Endothelial cell of umbilical vein (primary cell): ENCODE measurements at regions not wholly inside any gene's neighbourhood (a gene's known extent, or its start where the extent isn't known, plus 50 kb on each side); places are given as distances from the start of the nearest gene placed in this dataset.

Experiments used
- BruUV-seq: library from RNA; stranded (reverse); fragments of 400-500 nt; replicated peaks from 2 replicates; lab custom pipeline; 2021; lab: Mats Ljungman, UMichigan
- CTCF ChIA-PET: fragments of 300-600, 350-600 bp; sonication (Branson Sonifier 250); formaldehyde crosslinking; loops from one replicate; lab custom pipeline; 2021; ENCODE audit warnings: antibody characterized with exemption, inconsistent platforms; lab: Charles Lee
- POLR2A ChIA-PET: fragments of 300-600, 350-600 bp; sonication (Branson Sonifier 250); formaldehyde crosslinking; loops from one replicate; lab custom pipeline; 2021; ENCODE audit warnings: antibody characterized with exemption, inconsistent platforms; lab: Charles Lee
- DNase-seq: peaks from one replicate; pipeline ENCODE4 v3.0.0-alpha.2; 2011; ENCODE audit warnings: low read depth, low spot score
- FAIRE-seq: peaks from 2 replicates; lab custom pipeline; 2011; peaks lifted over from hg19 to GRCh38; lab: Jason Lieb, UNC
- H2AFZ ChIP-seq: 2 replicates; pipeline ENCODE4 v1.6.0; 2012; ENCODE audit warnings: low read depth, low read length, control low read depth, inconsistent platforms
- H3K27ac ChIP-seq: 2 replicates; pipeline ENCODE4 v1.5.1; 2011; ENCODE audit warnings: low read depth, mild to moderate bottlenecking, control low read depth, low read length, moderate library complexity; ENCODE audit not compliant: insufficient read depth
- H3K27me3 ChIP-seq, 2 experiments: 2 replicates each; pipeline versions ENCODE4 v1.6.0 to v1.6.1; 2011; ENCODE audit warnings: low read length in 2 of 2, mixed read lengths in 1 of 2; ENCODE audit not compliant: control insufficient read depth in 2 of 2, insufficient read depth in 2 of 2
- H3K36me3 ChIP-seq, 2 experiments: 2 replicates in 1 of 2; 3 replicates in 1 of 2; pipeline ENCODE4 v1.5.1; 2011; ENCODE audit warnings: low read length in 2 of 2, mild to moderate bottlenecking in 1 of 2, moderate library complexity in 1 of 2; ENCODE audit not compliant: control insufficient read depth in 2 of 2, insufficient read depth in 2 of 2; ENCODE audit errors: extremely low read depth in 1 of 2
- H3K4me1 ChIP-seq: 3 replicates; pipeline ENCODE4 v1.5.1; 2011; ENCODE audit warnings: mild to moderate bottlenecking, low read length; ENCODE audit not compliant: control insufficient read depth, insufficient read depth; ENCODE audit errors: extremely low read depth
- H3K4me2 ChIP-seq: 2 replicates; pipeline ENCODE4 v1.6.1; 2011; ENCODE audit warnings: low read length, control low read depth, mixed read lengths; ENCODE audit not compliant: insufficient read depth
- H3K4me3 ChIP-seq, 3 experiments: fragments of 200-600 bp in 1 of 3; sonication (generic), shearing (Covaris generic) in 1 of 3; replicated peaks in 1 of 3; 2 replicates each; pipeline ENCODE4 v1.5.1; 2011 to 2016; ENCODE audit warnings: control low read depth in 3 of 3, low read length in 3 of 3, mild to moderate bottlenecking in 2 of 3, inconsistent platforms in 1 of 3, low read depth in 1 of 3, moderate library complexity in 1 of 3; ENCODE audit not compliant: insufficient read depth in 1 of 3
- H3K79me2 ChIP-seq: 2 replicates; pipeline ENCODE4 v1.6.0; 2012; ENCODE audit warnings: low read length, inconsistent platforms; ENCODE audit not compliant: control insufficient read depth, insufficient read depth
- H3K9ac ChIP-seq: replicated peaks from 2 replicates; pipeline ENCODE3; 2011; ENCODE audit warnings: low read length, control low read depth; ENCODE audit not compliant: insufficient read depth; ENCODE audit errors: extremely low read depth
- H3K9me1 ChIP-seq: replicated peaks from 3 replicates; pipeline ENCODE4 v1.6.0; 2011; ENCODE audit warnings: mild to moderate bottlenecking, low read length; ENCODE audit not compliant: control insufficient read depth, insufficient read depth; ENCODE audit errors: extremely low read depth
- H3K9me3 ChIP-seq: replicated peaks from 2 replicates; pipeline ENCODE4 v1.5.1; 2012; ENCODE audit warnings: low read length, inconsistent platforms; ENCODE audit not compliant: control insufficient read depth, insufficient read depth
- H4K20me1 ChIP-seq: replicated peaks from 2 replicates; pipeline ENCODE3; 2011; ENCODE audit warnings: mild to moderate bottlenecking, low read length; ENCODE audit not compliant: control insufficient read depth, insufficient read depth; ENCODE audit errors: extremely low read depth
- FOS ChIP-seq: IDR thresholded peaks from 2 replicates; pipeline ENCODE4 v1.6.1; 2011; ENCODE audit warnings: mild to moderate bottlenecking, low read length, moderate library complexity, borderline replicate concordance; ENCODE audit not compliant: insufficient read depth
- GATA2 ChIP-seq: IDR thresholded peaks from 2 replicates; pipeline ENCODE4 v1.7.0; 2011; ENCODE audit warnings: low read depth, mild to moderate bottlenecking, moderate library complexity, mixed read lengths, low read length; ENCODE audit not compliant: insufficient read length, insufficient read depth
- JUN ChIP-seq: IDR thresholded peaks from 2 replicates; pipeline ENCODE4 v1.6.1; 2011; ENCODE audit warnings: borderline replicate concordance, low read depth; ENCODE audit not compliant: insufficient read length, insufficient read depth
- POLR2AphosphoS5 ChIP-seq: IDR thresholded peaks from 2 replicates; pipeline ENCODE4 v1.6.1; 2012; ENCODE audit warnings: low read depth, mild to moderate bottlenecking, control low read depth, low read length, moderate library complexity; ENCODE audit not compliant: insufficient read depth
- dilution Hi-C: fragments of 300-500 bp; cut with MboI; formaldehyde crosslinking; loops from one replicate; pipeline ENCODE4 v1.15.0; 2019; ENCODE audit warnings: low sequenced_read_pairs; ENCODE audit not compliant: extremely low pct_ligation_motif_present
- intact Hi-C: fragments of 100-400 bp; cut with micrococcal nuclease; formaldehyde crosslinking; loops from one replicate; pipeline ENCODE4 v1.10.0; 2022
- TF ChIP-seq, protein P1 (sequence below), 2 donors: IDR thresholded peaks; 1 replicate in 1 of 2; 2 replicates in 1 of 2; pipeline ENCODE4 v1.5.1; 2011; ENCODE audit warnings: low read length in 2 of 2, mild to moderate bottlenecking in 2 of 2, moderate library complexity in 2 of 2, control low read depth in 1 of 2, inconsistent platforms in 1 of 2, low read depth in 1 of 2; ENCODE audit not compliant: insufficient read depth in 1 of 2; ENCODE audit errors: extremely low read depth in 1 of 2

DNA sequence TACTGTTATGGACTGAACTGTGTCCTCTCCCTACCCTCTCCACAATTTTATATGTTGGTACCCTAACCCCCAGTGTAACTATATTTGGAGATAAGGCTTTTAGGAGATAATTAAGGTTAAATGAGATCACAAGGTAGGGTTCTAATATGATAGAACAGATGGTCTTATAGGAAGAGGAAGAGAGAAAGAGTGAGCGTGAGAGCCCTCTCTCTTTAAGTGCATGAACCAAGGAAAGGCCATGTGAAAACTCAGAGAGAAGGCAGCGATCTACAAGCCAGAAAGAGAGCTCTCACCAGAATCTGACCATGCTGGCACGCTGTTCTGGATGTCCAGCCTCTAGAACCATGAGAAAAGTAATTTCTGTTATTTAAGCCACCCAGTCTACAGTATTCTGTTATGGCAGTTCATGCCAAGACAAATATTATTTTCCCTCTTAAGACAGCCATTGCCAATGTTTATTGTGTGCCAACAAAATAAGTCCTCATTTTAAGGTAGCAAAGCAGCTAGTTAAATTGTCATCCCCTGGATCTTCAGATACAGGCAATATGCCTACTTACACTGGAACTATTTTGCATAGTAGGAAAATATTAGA, 336.2 kb downstream of the MID1IP1 start:
- dilution Hi-C loops, result no loop called here
- POLR2A ChIA-PET, result no interaction called here
- TF ChIP-seq, protein P1, sequence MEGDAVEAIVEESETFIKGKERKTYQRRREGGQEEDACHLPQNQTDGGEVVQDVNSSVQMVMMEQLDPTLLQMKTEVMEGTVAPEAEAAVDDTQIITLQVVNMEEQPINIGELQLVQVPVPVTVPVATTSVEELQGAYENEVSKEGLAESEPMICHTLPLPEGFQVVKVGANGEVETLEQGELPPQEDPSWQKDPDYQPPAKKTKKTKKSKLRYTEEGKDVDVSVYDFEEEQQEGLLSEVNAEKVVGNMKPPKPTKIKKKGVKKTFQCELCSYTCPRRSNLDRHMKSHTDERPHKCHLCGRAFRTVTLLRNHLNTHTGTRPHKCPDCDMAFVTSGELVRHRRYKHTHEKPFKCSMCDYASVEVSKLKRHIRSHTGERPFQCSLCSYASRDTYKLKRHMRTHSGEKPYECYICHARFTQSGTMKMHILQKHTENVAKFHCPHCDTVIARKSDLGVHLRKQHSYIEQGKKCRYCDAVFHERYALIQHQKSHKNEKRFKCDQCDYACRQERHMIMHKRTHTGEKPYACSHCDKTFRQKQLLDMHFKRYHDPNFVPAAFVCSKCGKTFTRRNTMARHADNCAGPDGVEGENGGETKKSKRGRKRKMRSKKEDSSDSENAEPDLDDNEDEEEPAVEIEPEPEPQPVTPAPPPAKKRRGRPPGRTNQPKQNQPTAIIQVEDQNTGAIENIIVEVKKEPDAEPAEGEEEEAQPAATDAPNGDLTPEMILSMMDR (IDR thresholded peaks at IDR 0.05; ENCODE audit: extremely low read depth in 1 of 2, insufficient read depth in 1 of 2, low read depth in 1 of 2, low read length in 2 of 2), result no peak
- no peak for TF ChIP-seq FOS
- no peak for TF ChIP-seq POLR2AphosphoS5
- no peak for TF ChIP-seq JUN
- TF ChIP-seq GATA2, result no peak

DNA sequence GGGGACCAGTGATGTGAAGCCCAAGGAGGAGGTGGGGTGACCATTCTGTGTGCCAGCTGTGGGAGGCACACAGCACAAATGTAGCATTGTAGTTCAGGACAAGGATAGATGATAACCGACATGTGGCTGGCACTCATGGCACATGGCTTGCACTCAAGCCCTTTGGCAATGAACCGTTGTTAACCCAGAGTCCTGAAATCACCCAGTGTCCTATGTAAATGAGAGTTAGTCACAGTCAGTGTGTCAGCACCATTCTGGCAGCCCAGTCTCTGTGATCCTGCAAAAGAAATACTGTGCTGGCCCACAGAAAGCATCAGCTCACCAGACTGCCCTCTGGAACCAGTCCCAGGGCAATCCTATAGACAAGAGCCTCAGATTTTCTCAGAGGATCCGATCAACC, 339.3 kb downstream of the MID1IP1 start:
- H3K27ac ChIP-seq, result no peak overlapping the region
- FAIRE-seq, result no peak
- no TSS peak for BruUV-seq
- ChIA-PET POLR2A (no interaction called here), CTCF (no interaction called here)
- H3K9me1 ChIP-seq, result no peaks in the 10 kb centered on the region
- no peak overlapping the region for H3K4me2 ChIP-seq
- no peaks in the 10 kb centered on the region for H3K9me3 ChIP-seq
- no peaks in the 10 kb centered on the region for H4K20me1 ChIP-seq
- no peaks in the 10 kb centered on the region for H3K79me2 ChIP-seq
- intact Hi-C loops, result no loop called here
- TF ChIP-seq, protein P1 (IDR thresholded peaks at IDR 0.05; ENCODE audit: extremely low read depth in 1 of 2, insufficient read depth in 1 of 2, low read depth in 1 of 2, low read length in 2 of 2), result no peak
- H3K36me3 ChIP-seq, result no peaks in the 10 kb centered on the region
- dilution Hi-C loops, result no loop called here
- DNase-seq, result no peak
- no peak overlapping the region for H2AFZ ChIP-seq
- no peaks in the 10 kb centered on the region for H3K27me3 ChIP-seq
- H3K4me3 ChIP-seq, result no peak overlapping the region
- H3K9ac ChIP-seq, result no peak overlapping the region
- H3K4me1 ChIP-seq, result no peaks in the 10 kb centered on the region

More for the DNA sequence above, 336.2 kb downstream of the MID1IP1 start:
- no peaks in the 10 kb centered on the region for H3K27me3 ChIP-seq
- no peak overlapping the region for H2AFZ ChIP-seq
- no peaks in the 10 kb centered on the region for H3K9me3 ChIP-seq
- no peak overlapping the region for H3K27ac ChIP-seq
- intact Hi-C loops, result no loop called here
- H4K20me1 ChIP-seq, result no peaks in the 10 kb centered on the region
- H3K4me2 ChIP-seq, result no peak overlapping the region
- FAIRE-seq (no peak), DNase-seq (no peak)
- no peak overlapping the region for H3K4me3 ChIP-seq
- no TSS peak for BruUV-seq
- no peaks in the 10 kb centered on the region for H3K9me1 ChIP-seq
- no peaks in the 10 kb centered on the region for H3K79me2 ChIP-seq
- H3K36me3 ChIP-seq, result no peaks in the 10 kb centered on the region
- H3K4me1 ChIP-seq, result no peaks in the 10 kb centered on the region
- no peak overlapping the region for H3K9ac ChIP-seq
- CTCF ChIA-PET, result interaction anchor here (1.1 to 1.6 kb wide), 2 partner anchors 12 to 15 kb away, joined by 3 to 4 read pairs; no protein-coding TSS in a partner anchor
